ENCODE measurements at regions not wholly inside any gene's neighbourhood (a gene's known extent, or its start where the extent isn't known, plus 50 kb on each side); places are given as distances from the start of the nearest gene placed in this dataset.
"Not testable (repeated sequence)": the region's sequence is repeated elsewhere in the genome, so short reads cannot be mapped to it uniquely, and the experiment has no call there.

DNA sequence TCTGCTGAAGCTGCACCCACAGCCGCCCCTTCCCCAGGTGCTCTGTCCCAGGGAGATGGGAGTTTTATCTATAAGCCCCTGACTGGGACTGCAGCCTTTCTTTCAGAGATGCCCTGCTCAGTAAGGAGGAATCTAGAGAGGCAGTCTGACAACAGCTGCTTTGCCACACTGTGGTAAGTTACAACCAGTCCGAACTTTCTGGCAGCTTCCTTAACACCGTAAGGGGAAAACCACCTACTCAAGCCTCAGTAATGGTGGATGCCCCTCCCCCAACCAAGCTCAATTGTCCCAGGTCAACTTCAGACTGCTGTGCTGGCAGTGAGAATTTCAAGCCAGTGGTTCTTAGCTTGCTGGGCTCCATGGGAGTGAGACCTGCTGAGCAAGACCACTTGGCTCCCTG, 129.7 kb downstream of the DUSP6 start:
- not testable (repeated sequence) for TF ChIP-seq EZH2 (IDR thresholded peaks at IDR 0.05; ENCODE audit: low read length)
- TF ChIP-seq, protein P1, sequence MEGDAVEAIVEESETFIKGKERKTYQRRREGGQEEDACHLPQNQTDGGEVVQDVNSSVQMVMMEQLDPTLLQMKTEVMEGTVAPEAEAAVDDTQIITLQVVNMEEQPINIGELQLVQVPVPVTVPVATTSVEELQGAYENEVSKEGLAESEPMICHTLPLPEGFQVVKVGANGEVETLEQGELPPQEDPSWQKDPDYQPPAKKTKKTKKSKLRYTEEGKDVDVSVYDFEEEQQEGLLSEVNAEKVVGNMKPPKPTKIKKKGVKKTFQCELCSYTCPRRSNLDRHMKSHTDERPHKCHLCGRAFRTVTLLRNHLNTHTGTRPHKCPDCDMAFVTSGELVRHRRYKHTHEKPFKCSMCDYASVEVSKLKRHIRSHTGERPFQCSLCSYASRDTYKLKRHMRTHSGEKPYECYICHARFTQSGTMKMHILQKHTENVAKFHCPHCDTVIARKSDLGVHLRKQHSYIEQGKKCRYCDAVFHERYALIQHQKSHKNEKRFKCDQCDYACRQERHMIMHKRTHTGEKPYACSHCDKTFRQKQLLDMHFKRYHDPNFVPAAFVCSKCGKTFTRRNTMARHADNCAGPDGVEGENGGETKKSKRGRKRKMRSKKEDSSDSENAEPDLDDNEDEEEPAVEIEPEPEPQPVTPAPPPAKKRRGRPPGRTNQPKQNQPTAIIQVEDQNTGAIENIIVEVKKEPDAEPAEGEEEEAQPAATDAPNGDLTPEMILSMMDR (optimal IDR thresholded peaks at IDR 0.05 in 1 of 3, IDR thresholded peaks at IDR 0.05 in 1 of 3, conservative IDR thresholded peaks at IDR 0.05 in 1 of 3; ENCODE audit: extremely low read depth in 1 of 3, insufficient read depth in 2 of 3, low read length in 3 of 3), result not testable (repeated sequence)
